GM12873 (cell line): ENCODE measurements at regions not wholly inside any gene's neighbourhood (a gene's known extent, or its start where the extent isn't known, plus 50 kb on each side); places are given as distances from the start of the nearest gene placed in this dataset.

Source experiments
- TF ChIP-seq, protein P1 (sequence below): IDR thresholded peaks from 2 replicates; pipeline ENCODE4 v1.5.1; 2012; ENCODE audit warnings: low read depth, mild to moderate bottlenecking, moderate library complexity, low read length, control low read depth; ENCODE audit not compliant: insufficient read depth; ENCODE audit errors: missing control alignments

DNA sequence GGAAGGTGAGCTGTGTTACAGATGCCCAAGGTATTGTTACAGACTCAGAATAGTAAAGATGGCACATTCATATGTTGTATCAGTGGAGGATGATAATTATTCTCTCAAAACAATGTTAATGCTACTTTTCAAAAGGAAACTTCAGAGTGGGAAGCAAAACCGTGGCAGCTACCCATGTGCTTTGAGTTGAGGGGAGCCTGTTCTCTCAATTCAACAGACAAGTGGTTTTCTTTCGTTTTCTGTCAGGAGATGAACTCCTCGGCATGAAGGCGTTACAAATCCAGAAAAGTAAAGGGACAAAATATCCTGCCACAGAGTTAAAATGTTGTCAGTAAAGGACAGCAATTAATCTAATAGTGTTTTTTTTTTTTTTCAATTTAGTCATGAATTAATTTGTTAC is 629.4 kb upstream of the GBE1 start:
- TF ChIP-seq, protein P1, sequence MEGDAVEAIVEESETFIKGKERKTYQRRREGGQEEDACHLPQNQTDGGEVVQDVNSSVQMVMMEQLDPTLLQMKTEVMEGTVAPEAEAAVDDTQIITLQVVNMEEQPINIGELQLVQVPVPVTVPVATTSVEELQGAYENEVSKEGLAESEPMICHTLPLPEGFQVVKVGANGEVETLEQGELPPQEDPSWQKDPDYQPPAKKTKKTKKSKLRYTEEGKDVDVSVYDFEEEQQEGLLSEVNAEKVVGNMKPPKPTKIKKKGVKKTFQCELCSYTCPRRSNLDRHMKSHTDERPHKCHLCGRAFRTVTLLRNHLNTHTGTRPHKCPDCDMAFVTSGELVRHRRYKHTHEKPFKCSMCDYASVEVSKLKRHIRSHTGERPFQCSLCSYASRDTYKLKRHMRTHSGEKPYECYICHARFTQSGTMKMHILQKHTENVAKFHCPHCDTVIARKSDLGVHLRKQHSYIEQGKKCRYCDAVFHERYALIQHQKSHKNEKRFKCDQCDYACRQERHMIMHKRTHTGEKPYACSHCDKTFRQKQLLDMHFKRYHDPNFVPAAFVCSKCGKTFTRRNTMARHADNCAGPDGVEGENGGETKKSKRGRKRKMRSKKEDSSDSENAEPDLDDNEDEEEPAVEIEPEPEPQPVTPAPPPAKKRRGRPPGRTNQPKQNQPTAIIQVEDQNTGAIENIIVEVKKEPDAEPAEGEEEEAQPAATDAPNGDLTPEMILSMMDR = no peak

GRCh38 chr3:82386647-82387046 is 625.2 kb upstream of the GBE1 start:
- TF ChIP-seq, protein P1 = no peak

DNA sequence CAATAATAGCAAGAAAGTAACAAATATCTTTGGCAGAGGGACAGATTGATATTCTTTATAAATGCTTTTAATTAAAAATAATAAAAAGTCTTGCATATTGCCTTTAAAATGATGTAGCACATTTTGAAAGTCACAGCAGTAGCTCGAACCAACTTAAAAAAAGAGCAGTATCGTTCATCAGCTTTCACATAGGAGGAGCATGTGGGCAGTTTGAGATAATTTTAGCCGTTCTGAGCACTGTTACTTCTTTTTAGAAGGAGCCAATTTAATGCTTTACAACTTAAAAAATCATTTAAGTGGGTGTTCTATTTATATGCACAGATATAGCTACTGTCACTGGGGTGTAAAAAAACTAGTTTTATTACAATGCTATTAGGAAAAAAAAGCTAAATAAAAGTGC is 622.7 kb upstream of the GBE1 start:
- TF ChIP-seq, protein P1 = no peak

GRCh38 chr3:82382831-82383230 is 621.4 kb upstream of the GBE1 start:
- TF ChIP-seq, protein P1 = no peak

DNA sequence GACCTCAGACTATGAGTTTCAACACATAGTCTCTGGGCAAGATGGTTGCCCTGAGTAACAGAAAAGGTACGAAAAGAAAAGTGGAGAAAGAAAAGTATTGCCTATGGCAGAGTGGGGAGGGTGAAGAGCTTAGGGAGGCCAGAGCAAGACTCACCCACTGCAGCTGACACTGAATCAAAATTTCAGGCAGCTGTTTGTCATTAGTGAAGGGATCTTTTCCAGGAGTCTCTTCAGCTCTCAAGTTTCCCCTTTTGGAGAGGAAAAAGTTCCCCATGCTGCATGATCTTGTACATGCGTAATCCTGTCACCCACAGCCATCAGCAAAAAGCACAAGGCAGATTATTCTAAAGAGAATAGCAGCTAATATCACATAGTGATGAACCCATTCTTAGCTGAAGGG is 616.9 kb upstream of the GBE1 start:
- TF ChIP-seq, protein P1 = no peak

DNA sequence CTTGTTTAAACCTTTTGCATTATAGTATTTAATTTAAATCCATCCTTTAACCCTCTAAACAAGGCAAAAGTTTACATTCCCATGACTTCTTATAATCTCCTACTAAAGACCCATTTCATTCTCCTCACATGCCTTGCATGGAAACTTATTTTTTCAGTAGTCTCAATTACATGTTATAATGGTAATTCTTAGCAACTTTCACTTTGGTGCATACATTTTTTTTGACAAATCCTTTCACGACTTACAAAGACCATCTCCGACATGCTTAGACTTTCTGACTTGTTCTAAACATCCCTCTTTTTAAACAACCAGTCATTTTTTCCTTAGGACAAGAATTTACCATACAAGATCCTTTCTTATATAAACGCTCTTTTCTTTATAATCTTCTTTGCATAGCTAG is 615.4 kb upstream of the GBE1 start:
- TF ChIP-seq, protein P1 = no peak

GRCh38 chr3:82364827-82365226 is 603.4 kb upstream of the GBE1 start:
- TF ChIP-seq, protein P1 = no peak
